Stomach (tissue), 4 donors: ENCODE measurements at regions not wholly inside any gene's neighbourhood (a gene's known extent, or its start where the extent isn't known, plus 50 kb on each side); places are given as distances from the start of the nearest gene placed in this dataset.

ENCODE experiments used
- CTCF ChIP-seq, 7 experiments: fragments of 450-650 bp in 4 of 7; fragments of 200-600 bp in 3 of 7; sonication (generic) in 3 of 7; IDR thresholded peaks; one replicate each; pipeline ENCODE4 v1.5.1; 2016 to 2019; ENCODE audit warnings: antibody characterized with exemption in 7 of 7, control low read depth in 2 of 7, mild to moderate bottlenecking in 1 of 7
- EP300 ChIP-seq: sonication (generic); formaldehyde crosslinking; IDR thresholded peaks from one replicate; pipeline ENCODE4 v1.6.1; 2017; ENCODE audit warnings: antibody characterized with exemption
- POLR2A ChIP-seq, 4 donors: fragments of 450-650 bp; IDR thresholded peaks; one replicate each; pipeline ENCODE4 v1.6.1; 2016; ENCODE audit warnings: antibody characterized with exemption in 4 of 4, control low read depth in 2 of 4, mild to moderate bottlenecking in 1 of 4, moderate library complexity in 1 of 4
- POLR2AphosphoS5 ChIP-seq, 3 donors: sonication (generic); formaldehyde crosslinking; IDR thresholded peaks; one replicate each; pipeline ENCODE4 v1.6.1; 2016; ENCODE audit warnings: antibody characterized with exemption in 3 of 3

- TF ChIP-seq CTCF (IDR thresholded peaks at IDR 0.05) (no peak), POLR2A (IDR thresholded peaks at IDR 0.05) (no peak), EP300 (no peak), POLR2AphosphoS5 (IDR thresholded peaks at IDR 0.05) (no peak)
Observed at GRCh38 chr4:154960476-154960875, 179.4 kb downstream of the RBM46 start.
